NCI-H345 treated with DMSO at 0.1 percent for 48 hours (cell line): ENCODE measurements at regions not wholly inside any gene's neighbourhood (a gene's known extent, or its start where the extent isn't known, plus 50 kb on each side); places are given as distances from the start of the nearest gene placed in this dataset.
"Not testable (repeated sequence)": the region's sequence is repeated elsewhere in the genome, so short reads cannot be mapped to it uniquely, and the experiment has no call there.

Experiments
- DNase-seq: peaks from one replicate; lab custom pipeline; 2025; ENCODE audit not compliant: unreplicated experiment; lab: John Stamatoyannopoulos, UW

GRCh38 chr4:178941975-178942374, 1499.7 kb upstream of the AGA start:
- DNase-seq, result no peak

- DNase-seq, result no peak
These were observed 1511.3 kb upstream of the AGA start for GRCh38 chr4:178953447-178954120.

GRCh38 chr4:178955614-178956013, 1513.4 kb upstream of the AGA start:
- no peak for DNase-seq

DNA sequence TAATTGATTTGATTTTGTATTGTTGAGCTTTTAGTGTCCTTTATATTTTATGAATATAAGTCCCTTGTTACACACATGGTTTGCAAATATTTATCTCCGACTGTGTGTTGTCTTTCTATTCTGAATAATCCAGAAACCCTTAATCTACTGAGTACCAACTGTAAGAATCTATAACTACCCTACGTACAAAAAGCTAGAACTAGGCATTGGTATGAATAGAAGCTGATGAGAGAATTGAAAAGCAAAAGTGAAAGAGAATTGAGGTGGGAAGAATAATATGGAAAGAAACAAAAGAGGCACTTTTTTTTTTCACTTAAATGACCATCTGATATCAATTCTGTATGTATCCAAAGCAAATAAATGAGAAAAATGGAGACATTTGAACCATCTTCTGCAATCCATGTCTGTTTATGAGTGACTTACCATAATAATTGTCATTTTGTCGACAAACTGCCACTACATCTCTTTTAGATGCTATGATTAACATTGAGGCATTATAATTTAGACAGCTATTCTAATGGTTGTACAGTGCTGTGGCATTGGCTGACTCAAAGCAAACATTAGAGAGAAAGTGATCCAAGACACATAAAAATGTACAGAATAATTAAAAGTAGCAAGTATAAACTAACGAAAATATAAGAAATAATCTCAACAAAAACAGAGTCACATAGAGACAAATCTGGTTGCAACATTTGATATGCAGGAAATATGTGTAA, 1516.6 kb upstream of the AGA start:
- DNase-seq, result no peak

GRCh38 chr4:178963446-178964045, 1521.3 kb upstream of the AGA start:
- no peak for DNase-seq

GRCh38 chr4:178966644-178967043, 1524.4 kb upstream of the AGA start:
- no peak for DNase-seq

- no peak for DNase-seq
These were observed 1528.3 kb upstream of the AGA start for GRCh38 chr4:178970433-178971140.

DNA sequence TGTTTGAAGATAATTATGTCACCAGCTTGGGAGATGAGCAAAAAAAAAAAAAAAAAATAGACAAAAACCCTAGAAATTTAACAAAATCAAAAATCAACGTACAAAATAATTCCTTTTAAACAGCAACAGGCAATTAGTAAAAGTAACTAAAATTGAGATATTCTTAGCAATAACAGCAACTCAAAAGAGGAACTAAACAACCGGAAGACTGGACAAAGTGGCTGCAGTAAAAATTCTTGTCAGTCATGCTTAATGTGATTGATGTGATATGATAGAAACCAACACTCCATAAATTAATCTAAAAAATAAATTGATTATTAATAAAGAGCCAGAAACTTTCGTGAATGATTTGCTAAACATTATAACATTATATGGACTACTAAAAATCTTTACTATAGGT, 1534.6 kb upstream of the AGA start:
- no peak for DNase-seq

- DNase-seq, result no peak
These were observed 1551.1 kb upstream of the AGA start for GRCh38 chr4:178993306-178993705.

DNA sequence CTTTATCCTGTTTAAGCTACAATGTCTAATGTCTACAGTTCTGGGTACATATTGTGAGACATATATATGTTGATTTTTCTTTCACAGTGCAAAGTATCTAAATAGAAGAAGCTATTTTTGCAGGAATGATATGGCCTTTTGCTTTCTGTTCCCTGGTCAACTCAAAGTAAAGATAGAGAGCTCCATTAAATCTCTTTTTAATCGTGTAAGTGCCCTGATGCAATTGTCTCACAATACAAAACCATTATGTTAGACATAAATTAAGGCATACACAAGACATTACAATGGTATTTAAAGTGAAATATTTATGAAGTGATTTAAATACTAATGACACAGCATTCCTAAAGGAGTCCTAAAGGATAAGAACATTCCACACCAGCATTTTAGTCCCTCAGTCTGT, 1559.7 kb upstream of the AGA start:
- DNase-seq, result no peak

DNA sequence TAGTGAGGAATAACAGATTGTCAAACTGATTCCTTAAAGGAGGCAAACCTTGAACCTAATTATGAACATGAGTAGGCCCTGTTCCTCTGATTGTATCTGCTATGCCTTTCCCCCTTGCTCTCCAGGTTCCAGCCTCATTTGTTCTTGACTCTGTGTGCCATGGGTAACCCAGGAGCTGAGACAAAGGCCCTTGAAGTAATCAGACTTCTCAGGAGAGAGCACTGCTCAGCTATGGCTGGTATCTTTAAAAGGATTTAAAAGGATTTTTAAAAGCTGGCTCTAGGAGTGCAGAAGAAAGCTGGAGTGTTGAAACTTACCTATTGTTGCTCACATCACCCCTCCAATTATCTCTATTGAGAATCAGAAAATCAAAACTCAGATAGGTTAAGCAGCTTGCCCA, 1565.5 kb upstream of the AGA start:
- no peak for DNase-seq

DNA sequence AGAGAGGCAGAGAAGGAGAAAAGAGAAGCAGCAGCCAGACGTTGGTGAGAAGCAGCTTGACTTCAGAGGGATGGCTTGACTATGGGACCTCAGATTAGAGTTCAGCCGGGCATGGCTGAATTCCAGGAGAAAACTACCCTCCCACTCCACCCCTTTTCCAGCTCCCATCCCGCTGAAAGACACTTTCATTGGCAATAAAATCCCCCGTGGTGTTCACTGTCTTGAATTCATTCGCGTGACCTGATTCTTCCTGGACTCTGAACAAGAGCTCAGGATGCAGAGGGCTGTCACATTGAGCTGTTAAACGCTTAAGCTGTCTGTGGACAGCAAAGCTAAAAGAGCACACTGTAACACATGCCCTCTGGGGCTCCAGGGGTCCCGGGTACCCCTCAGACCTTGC, 1575.3 kb upstream of the AGA start:
- no peak for DNase-seq

DNA sequence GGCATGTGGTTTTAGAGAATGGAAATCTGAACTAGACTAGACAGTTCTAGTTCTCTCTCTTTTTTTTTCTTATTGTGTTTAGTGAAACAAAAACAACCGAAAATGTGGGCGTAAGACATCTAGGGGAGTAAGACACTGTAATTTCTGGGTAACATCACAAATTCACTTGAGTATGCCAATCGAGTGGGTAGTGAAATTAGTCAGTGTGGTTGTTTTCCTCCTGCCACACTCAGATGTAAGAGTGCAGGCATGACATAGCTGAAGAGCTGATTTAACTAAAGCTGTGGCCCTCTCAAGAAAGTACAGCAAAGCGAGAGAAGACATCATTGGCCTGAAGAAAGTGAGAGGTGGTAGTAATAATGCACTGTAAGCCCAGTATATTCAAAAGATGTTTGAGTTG, 1585.3 kb upstream of the AGA start:
- DNase-seq, result no peak

DNA sequence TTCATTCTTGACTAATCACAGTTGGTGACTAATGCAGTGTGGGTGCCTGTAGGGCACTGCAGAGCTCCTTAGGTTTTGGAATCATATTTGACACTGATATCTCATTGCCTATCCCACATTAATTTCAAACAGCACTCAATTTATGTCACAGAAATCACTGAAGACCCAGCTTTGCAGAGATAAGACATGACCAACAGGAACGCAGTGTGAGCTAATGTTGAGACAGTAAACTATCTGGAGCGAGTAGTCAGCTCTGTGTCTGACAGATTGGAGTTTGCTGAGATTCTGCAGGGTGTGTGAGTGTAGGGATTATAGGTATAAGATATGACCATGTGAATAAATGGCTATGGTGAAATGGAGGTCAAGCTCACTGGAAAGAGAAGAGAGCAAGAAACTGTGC, 1586.1 kb upstream of the AGA start:
- no peak for DNase-seq

DNA sequence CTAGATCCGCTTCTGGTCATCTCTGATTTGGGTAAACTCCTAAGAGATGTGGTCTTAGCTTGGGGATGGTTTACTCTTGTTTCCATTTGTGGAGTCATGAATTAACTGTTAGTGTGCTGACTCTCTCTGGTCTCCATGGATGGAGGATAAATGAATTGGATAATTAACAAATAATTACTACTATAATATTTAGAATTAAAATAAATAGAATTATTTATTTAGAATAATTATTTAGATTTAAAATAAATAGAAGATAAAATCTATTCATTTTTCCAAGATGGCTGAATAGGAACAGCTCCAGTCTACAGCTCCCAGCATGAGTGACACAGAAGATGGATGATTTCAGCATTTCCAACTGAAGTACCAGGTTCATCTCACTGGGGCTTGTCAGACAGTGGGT, 1587.4 kb upstream of the AGA start:
- no peak for DNase-seq

DNA sequence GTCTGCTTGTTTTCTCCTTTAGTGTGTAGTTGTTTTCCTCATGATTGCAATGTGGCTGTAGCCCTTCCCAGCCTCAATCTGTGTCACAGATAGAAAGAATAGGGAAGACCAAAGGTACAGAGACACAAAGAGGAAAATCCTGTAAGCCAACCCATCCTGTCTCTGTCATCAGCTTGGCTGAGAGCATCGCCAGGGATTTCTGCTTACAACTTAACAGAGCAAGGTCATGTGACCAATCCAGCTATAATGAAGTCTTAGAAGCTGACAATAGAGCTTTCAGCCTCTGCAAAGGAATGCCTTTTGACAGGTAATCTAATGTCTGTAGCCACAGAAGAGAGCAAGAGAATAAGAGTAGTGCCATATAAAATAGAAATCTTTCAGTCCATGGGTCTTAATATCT, 1598.0 kb upstream of the AGA start:
- no peak for DNase-seq

GRCh38 chr4:179048839-179049453, 1606.7 kb upstream of the AGA start:
- DNase-seq, result no peak

DNA sequence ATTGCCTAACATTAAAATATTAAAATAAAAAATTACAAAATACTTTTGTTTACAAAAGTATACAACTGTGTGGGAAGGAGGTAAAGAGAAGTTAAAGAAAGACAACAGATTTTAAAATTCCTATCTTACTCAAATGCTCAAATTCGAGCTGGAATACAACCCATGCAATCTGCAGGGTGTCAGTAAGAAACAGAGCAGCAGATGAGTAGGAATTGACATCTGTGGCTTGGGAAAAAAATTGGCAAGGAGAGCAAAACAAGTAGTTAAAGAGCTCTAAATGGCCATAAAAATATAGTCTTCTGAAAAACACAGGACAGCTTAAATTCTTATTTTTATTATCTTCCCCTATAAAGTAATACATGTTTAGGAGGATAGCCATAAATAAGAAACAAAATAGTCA, 1609.0 kb upstream of the AGA start:
- no peak for DNase-seq

GRCh38 chr4:179059396-179059795, 1617.2 kb upstream of the AGA start:
- DNase-seq, result no peak

- DNase-seq, result not testable (repeated sequence)
These were observed 1624.0 kb upstream of the AGA start for GRCh38 chr4:179066254-179066653.

GRCh38 chr4:179071131-179071530, 1628.9 kb upstream of the AGA start:
- no peak for DNase-seq
